Uterus (tissue), 2 donors: ENCODE measurements at regions not wholly inside any gene's neighbourhood (a gene's known extent, or its start where the extent isn't known, plus 50 kb on each side); places are given as distances from the start of the nearest gene placed in this dataset.

Source experiments
- CTCF ChIP-seq, 4 experiments: fragments of 200-600 bp in 2 of 4; fragments of 450-650 bp in 2 of 4; sonication (generic) in 2 of 4; IDR thresholded peaks; one replicate each; pipeline ENCODE4 v1.5.1; 2016 to 2019; ENCODE audit warnings: antibody characterized with exemption in 4 of 4, mild to moderate bottlenecking in 2 of 4, moderate library complexity in 1 of 4
- POLR2A ChIP-seq, 2 donors: fragments of 450-650 bp; IDR thresholded peaks; one replicate each; pipeline ENCODE4 v1.6.1; 2016; ENCODE audit warnings: antibody characterized with exemption in 2 of 2, mild to moderate bottlenecking in 1 of 2, moderate library complexity in 1 of 2

GRCh38 chr16:72598696-72599095, 426.7 kb upstream of the PMFBP1 start:
- TF ChIP-seq POLR2A (IDR thresholded peaks at IDR 0.05) (no peak), CTCF (IDR thresholded peaks at IDR 0.05) (no peak)
